PC-9 (cell line): ENCODE measurements at regions not wholly inside any gene's neighbourhood (a gene's known extent, or its start where the extent isn't known, plus 50 kb on each side); places are given as distances from the start of the nearest gene placed in this dataset.

Experiments used
- BruUV-seq: library from RNA; stranded (reverse); fragments of 400-500 nt; replicated peaks from 2 replicates; lab custom pipeline; 2021; lab: Mats Ljungman, UMichigan
- CTCF ChIA-PET: fragments of 300-600 bp; sonication (Branson Sonifier 250); formaldehyde crosslinking; loops from one replicate; lab custom pipeline; 2022; ENCODE audit warnings: antibody characterized with exemption; lab: Charles Lee
- POLR2A ChIA-PET: fragments of 300-600 bp; sonication (Branson Sonifier 250); formaldehyde crosslinking; loops from one replicate; lab custom pipeline; 2022; ENCODE audit warnings: antibody characterized with exemption; ENCODE audit not compliant: unreplicated experiment; lab: Charles Lee
- DNase-seq, 2 experiments: peaks; one replicate each; pipeline versions ENCODE4 v3.0.0 to v3.0.0-alpha.2; 2015 to 2022; ENCODE audit warnings: mixed read lengths in 1 of 2
- H2AFZ ChIP-seq: fragments of 200-600 bp; sonication (generic); 2 replicates; pipeline ENCODE4 v1.8.1; 2017; ENCODE audit warnings: antibody characterized with exemption
- H3F3A ChIP-seq: fragments of 200-600 bp; sonication (generic); 2 replicates; pipeline ENCODE4 v1.8.1; 2017; ENCODE audit warnings: antibody characterized with exemption, mild to moderate bottlenecking, low read depth; ENCODE audit not compliant: insufficient read depth
- H3K27ac ChIP-seq: fragments of 200-600 bp; sonication (generic); 2 replicates; pipeline ENCODE4 v1.6.1; 2016; ENCODE audit warnings: mixed run types
- H3K27me3 ChIP-seq: fragments of 200-600 bp; sonication (generic); 2 replicates; pipeline ENCODE4 v1.6.1; 2016; ENCODE audit warnings: low read depth, mixed run types; ENCODE audit not compliant: insufficient read depth
- H3K36me3 ChIP-seq: fragments of 200-600 bp; sonication (generic); 2 replicates; pipeline ENCODE4 v1.6.1; 2016; ENCODE audit warnings: low read depth, mixed run types
- H3K4me1 ChIP-seq: fragments of 200-600 bp; sonication (generic); replicated peaks from 2 replicates; pipeline ENCODE4 v1.6.1; 2016; ENCODE audit warnings: mixed run types; ENCODE audit not compliant: insufficient read depth
- H3K4me2 ChIP-seq: fragments of 200-600 bp; sonication (generic); 2 replicates; pipeline ENCODE4 v1.6.1; 2017; ENCODE audit warnings: mixed run types
- H3K4me3 ChIP-seq: fragments of 200-600 bp; sonication (generic); 2 replicates; pipeline ENCODE4 v1.6.1; 2016; ENCODE audit warnings: mixed run types
- H3K79me2 ChIP-seq: fragments of 200-600 bp; sonication (generic); 2 replicates; pipeline ENCODE4 v1.6.1; 2017; ENCODE audit warnings: low read depth, mixed run types
- H3K9me2 ChIP-seq: fragments of 200-600 bp; sonication (generic); 2 replicates; pipeline ENCODE4 v1.8.1; 2017; ENCODE audit warnings: mild to moderate bottlenecking; ENCODE audit not compliant: insufficient read depth
- H3K9me3 ChIP-seq: fragments of 200-600 bp; sonication (generic); 2 replicates; pipeline ENCODE4 v1.8.1; 2016; ENCODE audit warnings: low read depth; ENCODE audit not compliant: insufficient read depth
- H4K20me1 ChIP-seq: fragments of 200-600 bp; sonication (generic); 2 replicates; pipeline ENCODE4 v1.8.1; 2017; ENCODE audit not compliant: insufficient read depth
- CTCF ChIP-seq: fragments of 200-600 bp; sonication (generic); conservative IDR thresholded peaks from 2 replicates; pipeline ENCODE4 v1.6.1; 2017; ENCODE audit warnings: mixed run types, antibody characterized with exemption, mild to moderate bottlenecking, moderate library complexity
- EZH2 ChIP-seq: fragments of 200-600 bp; sonication (generic); IDR thresholded peaks from 2 replicates; pipeline ENCODE4 v1.8.0; 2017; ENCODE audit warnings: antibody characterized with exemption, low read depth
- intact Hi-C: fragments of 100-400 bp; cut with micrococcal nuclease; formaldehyde crosslinking; loops from one replicate; pipeline ENCODE4 v1.10.0; 2022; ENCODE audit not compliant: unreplicated experiment

GRCh38 chr2:76009484-76009883, 298.8 kb upstream of the GCFC2 start:
- Histone ChIP-seq H3K79me2 (no peaks in the 10 kb centered on the region), H3K4me2 (no peak overlapping the region), H3K36me3 (no peaks in the 10 kb centered on the region), H3K9me3 (no peaks in the 10 kb centered on the region), H3K27ac (no peak overlapping the region), H3F3A (no peaks in the 10 kb centered on the region), H4K20me1 (no peaks in the 10 kb centered on the region), H3K4me1 (no peaks in the 10 kb centered on the region), H3K9me2 (no peaks in the 10 kb centered on the region; the same call in 1 of the 2 replicates), H3K4me3 (no peak overlapping the region), H3K27me3 (no peaks in the 10 kb centered on the region), H2AFZ (no peak overlapping the region)
- no peak for DNase-seq
- ChIA-PET CTCF (no interaction called here), POLR2A (interaction anchor here (0.5 to 0.6 kb wide), 2 partner anchors 1044 to 1071 kb away, joined by 3 to 5 read pairs; no protein-coding TSS in a partner anchor)
- no TSS peak for BruUV-seq
- intact Hi-C loops = no loop called here
- no peak for TF ChIP-seq CTCF
- TF ChIP-seq EZH2 = no peak

GRCh38 chr2:76008001-76008702, 297.4 kb upstream of the GCFC2 start:
- H3K79me2 ChIP-seq = no peaks in the 10 kb centered on the region
- no peaks in the 10 kb centered on the region for H3K27me3 ChIP-seq
- H3F3A ChIP-seq = no peaks in the 10 kb centered on the region
- H3K36me3 ChIP-seq = no peaks in the 10 kb centered on the region
- H3K27ac ChIP-seq = no peak overlapping the region
- no peak for DNase-seq
- no peaks in the 10 kb centered on the region for H3K9me3 ChIP-seq
- no peak overlapping the region for H3K4me2 ChIP-seq
- H4K20me1 ChIP-seq = no peaks in the 10 kb centered on the region
- no peaks in the 10 kb centered on the region; the same call in 1 of the 2 replicates for H3K9me2 ChIP-seq
- no TSS peak for BruUV-seq
- ChIA-PET POLR2A (no interaction called here), CTCF (no interaction called here)
- no peak overlapping the region for H3K4me3 ChIP-seq
- no peak overlapping the region for H2AFZ ChIP-seq
- intact Hi-C loops = no loop called here
- TF ChIP-seq CTCF (no peak), EZH2 (no peak)
- no peaks in the 10 kb centered on the region for H3K4me1 ChIP-seq

DNA sequence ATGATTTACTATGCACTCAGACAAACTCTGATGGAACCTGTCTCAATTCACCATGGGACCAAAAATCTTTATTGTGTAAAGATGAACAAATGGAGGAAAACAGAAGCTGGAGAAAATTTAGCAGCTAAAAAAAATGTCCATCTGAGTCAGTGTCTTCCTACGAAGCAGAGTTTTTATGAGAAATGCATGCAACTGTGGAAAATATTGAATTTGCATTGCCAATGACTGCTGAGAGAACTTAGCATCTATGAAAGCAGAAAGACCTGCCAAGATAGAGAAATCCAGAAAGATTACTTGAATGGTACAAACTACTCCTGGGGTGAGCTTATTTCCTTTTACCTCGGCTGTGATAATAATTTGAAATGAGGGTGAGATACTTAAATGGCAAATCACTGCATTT, 289.7 kb upstream of the GCFC2 start:
- Histone ChIP-seq H3K27ac (no peak overlapping the region), H3K27me3 (no peaks in the 10 kb centered on the region), H3K4me1 (no peaks in the 10 kb centered on the region), H2AFZ (no peak overlapping the region), H3K79me2 (no peaks in the 10 kb centered on the region), H3K4me2 (no peak overlapping the region), H3F3A (no peaks in the 10 kb centered on the region), H3K36me3 (no peaks in the 10 kb centered on the region), H3K9me3 (no peaks in the 10 kb centered on the region), H3K4me3 (no peak overlapping the region), H3K9me2 (no peaks in the 10 kb centered on the region; the same call in 1 of the 2 replicates), H4K20me1 (no peaks in the 10 kb centered on the region)
- BruUV-seq = no TSS peak
- CTCF ChIA-PET = no interaction called here
- no peak for TF ChIP-seq EZH2
- no peak for TF ChIP-seq CTCF
- DNase-seq = no peak
- POLR2A ChIA-PET = no interaction called here
- intact Hi-C loops = no loop called here
